Liver (tissue), 8 donors: ENCODE measurements at regions not wholly inside any gene's neighbourhood (a gene's known extent, or its start where the extent isn't known, plus 50 kb on each side); places are given as distances from the start of the nearest gene placed in this dataset.
A peak's percentile ranks its signal among the peaks of the same experiment; 100 is the strongest.

Experiments used
- DNase-seq: peaks from one replicate; pipeline ENCODE4 v3.0.0-alpha.2; 2017; ENCODE audit warnings: low spot score
- H3K27ac ChIP-seq, 2 donors: one replicate each; pipeline ENCODE4 v1.7.0; 2013; ENCODE audit warnings: inconsistent platforms in 2 of 2, low read length in 2 of 2, control low read depth in 1 of 2, low read depth in 1 of 2, mild to moderate bottlenecking in 1 of 2
- H3K27me3 ChIP-seq, 4 donors: one replicate each; pipeline versions ENCODE4 v1.6.1 to v1.7.0; 2013; ENCODE audit warnings: low read length in 3 of 4, inconsistent platforms in 1 of 4, mild to moderate bottlenecking in 1 of 4, moderate library complexity in 1 of 4; ENCODE audit not compliant: control insufficient read depth in 4 of 4, insufficient read depth in 4 of 4
- H3K36me3 ChIP-seq, 4 donors: one replicate each; pipeline versions ENCODE4 v1.6.1 to v1.7.0; 2013; ENCODE audit warnings: low read length in 3 of 4, mild to moderate bottlenecking in 3 of 4, low read depth in 1 of 4, moderate library complexity in 1 of 4; ENCODE audit not compliant: control insufficient read depth in 4 of 4, insufficient read depth in 3 of 4
- H3K4me1 ChIP-seq, 4 donors: one replicate each; pipeline versions ENCODE4 v1.6.1 to v1.7.0; 2013; ENCODE audit warnings: low read length in 3 of 4, mild to moderate bottlenecking in 3 of 4, moderate library complexity in 1 of 4; ENCODE audit not compliant: control insufficient read depth in 4 of 4, insufficient read depth in 4 of 4
- H3K4me3 ChIP-seq, 3 donors: one replicate each; pipeline versions ENCODE4 v1.6.1 to v1.7.0; 2013; ENCODE audit warnings: low read length in 3 of 3, control low read depth in 1 of 3, low read depth in 1 of 3, mild to moderate bottlenecking in 1 of 3
- H3K9ac ChIP-seq, 2 donors: one replicate each; pipeline ENCODE4 v1.7.0; 2013; ENCODE audit warnings: low read length in 2 of 2, mild to moderate bottlenecking in 2 of 2, moderate library complexity in 2 of 2, control low read depth in 1 of 2, low read depth in 1 of 2
- H3K9me3 ChIP-seq, 4 donors: one replicate each; pipeline versions ENCODE4 v1.6.1 to v1.7.0; 2013; ENCODE audit warnings: low read length in 3 of 4; ENCODE audit not compliant: control insufficient read depth in 4 of 4
- CTCF ChIP-seq: fragments of 150-350 bp; IDR thresholded peaks from 2 replicates; pipeline ENCODE4 v1.5.1; 2017; ENCODE audit warnings: improper control_type of control experiment, low read depth, low read length; ENCODE audit not compliant: missing input control
- EGR1 ChIP-seq, 2 donors: IDR thresholded peaks; 2 replicates each; pipeline ENCODE4 v1.6.1; 2016 to 2018; ENCODE audit warnings: antibody characterized with exemption in 2 of 2, low read depth in 2 of 2
- FOXA1 ChIP-seq: IDR thresholded peaks from 2 replicates; pipeline ENCODE4 v1.6.1; 2016; ENCODE audit warnings: antibody characterized with exemption
- GABPA ChIP-seq, 2 donors: IDR thresholded peaks in 1 of 2; conservative IDR thresholded peaks in 1 of 2; 2 replicates each; pipeline ENCODE4 v1.6.1; 2016; ENCODE audit warnings: antibody characterized with exemption in 2 of 2, mild to moderate bottlenecking in 1 of 2, moderate library complexity in 1 of 2
- HNF4A ChIP-seq, 2 donors: conservative IDR thresholded peaks; 2 replicates each; pipeline ENCODE4 v1.6.1; 2016; ENCODE audit warnings: antibody characterized with exemption in 2 of 2, mild to moderate bottlenecking in 2 of 2
- HNF4G ChIP-seq: IDR thresholded peaks from 2 replicates; pipeline ENCODE4 v1.6.1; 2016; ENCODE audit warnings: antibody characterized with exemption
- JUND ChIP-seq, 2 donors: IDR thresholded peaks; 2 replicates each; pipeline ENCODE4 v1.6.1; 2016; ENCODE audit warnings: antibody characterized with exemption in 2 of 2
- MAX ChIP-seq: IDR thresholded peaks from 2 replicates; pipeline ENCODE4 v1.6.1; 2016; ENCODE audit warnings: antibody characterized with exemption
- NR2F2 ChIP-seq: IDR thresholded peaks from 2 replicates; pipeline ENCODE4 v1.6.1; 2016; ENCODE audit warnings: antibody characterized with exemption
- RAD21 ChIP-seq, 2 donors: IDR thresholded peaks; 2 replicates each; pipeline ENCODE4 v1.6.1; 2016; ENCODE audit warnings: antibody characterized with exemption in 2 of 2, mild to moderate bottlenecking in 2 of 2
- REST ChIP-seq: IDR thresholded peaks from 2 replicates; pipeline ENCODE4 v1.6.1; 2016; ENCODE audit warnings: antibody characterized with exemption, mild to moderate bottlenecking
- RXRA ChIP-seq, 2 donors: IDR thresholded peaks; 2 replicates each; pipeline ENCODE4 v1.6.1; 2017 to 2018; ENCODE audit warnings: antibody characterized with exemption in 2 of 2, mild to moderate bottlenecking in 1 of 2
- SP1 ChIP-seq: IDR thresholded peaks from 2 replicates; pipeline ENCODE4 v1.6.1; 2018; ENCODE audit warnings: antibody characterized with exemption, mild to moderate bottlenecking
- YY1 ChIP-seq: IDR thresholded peaks from 2 replicates; pipeline ENCODE4 v1.6.1; 2016; ENCODE audit warnings: antibody characterized with exemption, mild to moderate bottlenecking
- WGBS: extraction: QIAGEN DNeasy Blood & Tissue Kit; methylation state at CpG from one replicate; pipeline ENCODE4 v1.1.7; 2013; 5-methylcytosine and 5-hydroxymethylcytosine counted together
- donor health status: healthy.
- donor health status: healthy.
- donor health status: healthy.
- donor health status: healthy.
- donor health status: healthy.

GRCh38 chr22:27620367-27621154, 181.0 kb downstream of the MN1 start (continued):
- TF ChIP-seq REST (no peak), EGR1 (IDR thresholded peaks at IDR 0.05; ENCODE audit: low read depth in 2 of 2) (no peak), RAD21 (IDR thresholded peaks at IDR 0.05) (no peak), YY1 (no peak), RXRA (IDR thresholded peaks at IDR 0.05) (no peak)

- Histone ChIP-seq H3K27ac (no peak overlapping the region), H3K27me3 (peaks cover 0 to 3% (median 0%) of the 10 kb centered on the region in 4 donors), H3K4me3 (no peak overlapping the region), H3K9ac (no peak overlapping the region), H3K9me3 (peaks cover 0 to 7% (median 1%) of the 10 kb centered on the region in 4 donors), H3K36me3 (no peaks in the 10 kb centered on the region), H3K4me1 (no peaks in the 10 kb centered on the region)
- 71% methylated on average over 10 of the region's 10 CpGs for WGBS
- no peak for TF ChIP-seq JUND (IDR thresholded peaks at IDR 0.05)
- TF ChIP-seq EGR1 (IDR thresholded peaks at IDR 0.05; ENCODE audit: low read depth in 2 of 2) = no peak
- no peak for TF ChIP-seq RXRA (IDR thresholded peaks at IDR 0.05)
- DNase-seq = no peak
These were observed 180.0 kb downstream of the MN1 start for GRCh38 chr22:27621486-27622070.

GRCh38 chr22:27624042-27624441, 177.5 kb downstream of the MN1 start:
- peaks cover 0 to 7% (median 1%) of the 10 kb centered on the region in 4 donors for H3K9me3 ChIP-seq
- H3K4me3 ChIP-seq = no peak overlapping the region
- H3K36me3 ChIP-seq = no peaks in the 10 kb centered on the region
- TF ChIP-seq RXRA (IDR thresholded peaks at IDR 0.05) (peak in 1 of 2 donors; percentile 38), GABPA (IDR thresholded peaks at IDR 0.05 in 1 of 2, conservative IDR thresholded peaks at IDR 0.05 in 1 of 2) (no peak)
- no peak overlapping the region for H3K9ac ChIP-seq
- no peak for DNase-seq
- H3K27me3 ChIP-seq = peaks cover 0 to 3% (median 0%) of the 10 kb centered on the region in 4 donors
- WGBS = 89% methylated on average over 4 of the region's 4 CpGs
- H3K27ac ChIP-seq = no peak overlapping the region
- H3K4me1 ChIP-seq = no peaks in the 10 kb centered on the region

GRCh38 chr22:27624705-27625104, 176.9 kb downstream of the MN1 start:
- H3K4me3 ChIP-seq = no peak overlapping the region
- H3K36me3 ChIP-seq = no peaks in the 10 kb centered on the region
- H3K9ac ChIP-seq = no peak overlapping the region
- H3K9me3 ChIP-seq = peaks cover 0 to 1% (median 0%) of the 10 kb centered on the region in 4 donors
- H3K4me1 ChIP-seq = no peaks in the 10 kb centered on the region
- WGBS = 1% methylated on average over 1 of the region's 1 CpG
- no peak overlapping the region for H3K27ac ChIP-seq
- no peak for DNase-seq
- peaks cover 0 to 2% (median 0%) of the 10 kb centered on the region in 4 donors for H3K27me3 ChIP-seq
- TF ChIP-seq HNF4A (conservative IDR thresholded peaks at IDR 0.05) = no peak
- TF ChIP-seq NR2F2 = no peak
- no peak for TF ChIP-seq RAD21 (IDR thresholded peaks at IDR 0.05)
- TF ChIP-seq FOXA1 = no peak
- no peak for TF ChIP-seq SP1
- TF ChIP-seq RXRA (IDR thresholded peaks at IDR 0.05) = no peak
- TF ChIP-seq CTCF = no peak
- TF ChIP-seq REST = no peak
- TF ChIP-seq HNF4G = no peak
- no peak for TF ChIP-seq MAX
- no peak for TF ChIP-seq EGR1 (IDR thresholded peaks at IDR 0.05; ENCODE audit: low read depth in 2 of 2)
